ENCODE measurements at regions not wholly inside any gene's neighbourhood (a gene's known extent, or its start where the extent isn't known, plus 50 kb on each side); places are given as distances from the start of the nearest gene placed in this dataset.

- no peak for TF ChIP-seq POLR2A (IDR thresholded peaks at IDR 0.05; ENCODE audit: low read depth)
- TF ChIP-seq, protein P1, sequence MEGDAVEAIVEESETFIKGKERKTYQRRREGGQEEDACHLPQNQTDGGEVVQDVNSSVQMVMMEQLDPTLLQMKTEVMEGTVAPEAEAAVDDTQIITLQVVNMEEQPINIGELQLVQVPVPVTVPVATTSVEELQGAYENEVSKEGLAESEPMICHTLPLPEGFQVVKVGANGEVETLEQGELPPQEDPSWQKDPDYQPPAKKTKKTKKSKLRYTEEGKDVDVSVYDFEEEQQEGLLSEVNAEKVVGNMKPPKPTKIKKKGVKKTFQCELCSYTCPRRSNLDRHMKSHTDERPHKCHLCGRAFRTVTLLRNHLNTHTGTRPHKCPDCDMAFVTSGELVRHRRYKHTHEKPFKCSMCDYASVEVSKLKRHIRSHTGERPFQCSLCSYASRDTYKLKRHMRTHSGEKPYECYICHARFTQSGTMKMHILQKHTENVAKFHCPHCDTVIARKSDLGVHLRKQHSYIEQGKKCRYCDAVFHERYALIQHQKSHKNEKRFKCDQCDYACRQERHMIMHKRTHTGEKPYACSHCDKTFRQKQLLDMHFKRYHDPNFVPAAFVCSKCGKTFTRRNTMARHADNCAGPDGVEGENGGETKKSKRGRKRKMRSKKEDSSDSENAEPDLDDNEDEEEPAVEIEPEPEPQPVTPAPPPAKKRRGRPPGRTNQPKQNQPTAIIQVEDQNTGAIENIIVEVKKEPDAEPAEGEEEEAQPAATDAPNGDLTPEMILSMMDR (IDR thresholded peaks at IDR 0.05) = no peak
- TF ChIP-seq EP300 (IDR thresholded peaks at IDR 0.05) = no peak
- TF ChIP-seq POLR2AphosphoS5 (IDR thresholded peaks at IDR 0.05) = no peak
These were observed 232.7 kb upstream of the CHRM2 start for GRCh38 chr7:136635751-136636150.
